ENCODE measurements at regions not wholly inside any gene's neighbourhood (a gene's known extent, or its start where the extent isn't known, plus 50 kb on each side); places are given as distances from the start of the nearest gene placed in this dataset.
"Not testable (repeated sequence)": the region's sequence is repeated elsewhere in the genome, so short reads cannot be mapped to it uniquely, and the experiment has no call there.

DNA sequence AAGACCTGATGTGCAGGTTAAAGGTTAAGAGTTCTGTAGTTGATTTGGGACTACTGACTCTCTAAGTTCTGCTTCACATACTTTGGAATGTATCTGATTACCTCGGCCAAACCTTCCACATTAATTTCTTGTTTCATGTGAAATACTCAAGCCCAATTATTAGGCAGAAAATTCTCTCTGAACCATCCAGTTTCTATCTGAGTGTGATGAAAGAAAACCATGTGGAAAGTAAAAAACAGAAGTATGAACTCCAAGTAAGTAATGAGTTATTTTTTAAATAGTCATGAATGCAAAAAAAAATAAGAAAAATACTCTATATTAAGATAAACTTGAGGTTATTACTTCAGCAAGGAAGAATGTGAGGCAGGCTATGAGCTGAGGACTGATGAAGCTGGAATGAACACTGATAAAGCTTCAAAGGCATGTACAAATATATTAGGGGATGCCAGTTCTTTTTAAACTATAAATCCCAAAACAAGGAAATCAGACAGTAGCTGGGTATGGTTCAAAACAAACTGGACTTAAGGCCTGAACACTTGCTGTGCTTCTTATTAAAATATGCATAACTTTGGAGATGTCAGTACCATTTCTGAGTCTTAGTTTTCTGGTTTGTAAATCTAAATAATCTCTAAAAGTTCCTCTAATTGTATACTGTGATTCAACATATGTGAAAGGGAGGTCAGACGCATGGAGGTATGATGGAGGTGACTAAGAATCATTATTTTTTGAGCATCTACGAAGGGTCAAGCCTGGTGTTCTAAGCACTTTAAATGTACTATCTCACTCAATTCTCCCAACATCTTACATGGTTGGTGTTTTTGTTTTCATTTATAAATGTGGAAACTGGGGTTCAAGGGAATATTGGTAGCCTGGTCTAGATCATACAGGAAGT is 59.6 kb downstream of the COL6A6 start:
- H3K36me3 Mint-ChIP-seq (ENCODE audit: low read depth, unreplicated experiment), result no peaks in the 10 kb centered on the region
- peaks cover 16% of the 10 kb centered on the region for H3K4me1 Mint-ChIP-seq (ENCODE audit: low read depth, unreplicated experiment)
- peaks cover 8% of the 10 kb centered on the region for H3K27me3 Mint-ChIP-seq (ENCODE audit: low read depth, unreplicated experiment)
- FAIRE-seq (no peak), DNase-seq (ENCODE audit: low read depth) (peak; percentile 90)
- H3K9ac ChIP-seq (ENCODE audit: low read length), result peak overlapping the region; percentile 10
- H3K36me3 ChIP-seq (ENCODE audit: insufficient read depth, low read length), result no peaks in the 10 kb centered on the region
- H2AFZ ChIP-seq (ENCODE audit: low read depth, low read length), result no peak overlapping the region
- no peaks in the 10 kb centered on the region for H3K27me3 ChIP-seq (ENCODE audit: insufficient read depth, low read length)
- no peak overlapping the region for H3K4me3 ChIP-seq (ENCODE audit: insufficient read depth, low read depth, low read length)
- H3K9me3 Mint-ChIP-seq (ENCODE audit: unreplicated experiment), result no peaks in the 10 kb centered on the region
- TF ChIP-seq, protein P1, sequence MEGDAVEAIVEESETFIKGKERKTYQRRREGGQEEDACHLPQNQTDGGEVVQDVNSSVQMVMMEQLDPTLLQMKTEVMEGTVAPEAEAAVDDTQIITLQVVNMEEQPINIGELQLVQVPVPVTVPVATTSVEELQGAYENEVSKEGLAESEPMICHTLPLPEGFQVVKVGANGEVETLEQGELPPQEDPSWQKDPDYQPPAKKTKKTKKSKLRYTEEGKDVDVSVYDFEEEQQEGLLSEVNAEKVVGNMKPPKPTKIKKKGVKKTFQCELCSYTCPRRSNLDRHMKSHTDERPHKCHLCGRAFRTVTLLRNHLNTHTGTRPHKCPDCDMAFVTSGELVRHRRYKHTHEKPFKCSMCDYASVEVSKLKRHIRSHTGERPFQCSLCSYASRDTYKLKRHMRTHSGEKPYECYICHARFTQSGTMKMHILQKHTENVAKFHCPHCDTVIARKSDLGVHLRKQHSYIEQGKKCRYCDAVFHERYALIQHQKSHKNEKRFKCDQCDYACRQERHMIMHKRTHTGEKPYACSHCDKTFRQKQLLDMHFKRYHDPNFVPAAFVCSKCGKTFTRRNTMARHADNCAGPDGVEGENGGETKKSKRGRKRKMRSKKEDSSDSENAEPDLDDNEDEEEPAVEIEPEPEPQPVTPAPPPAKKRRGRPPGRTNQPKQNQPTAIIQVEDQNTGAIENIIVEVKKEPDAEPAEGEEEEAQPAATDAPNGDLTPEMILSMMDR (IDR thresholded peaks at IDR 0.05; ENCODE audit: insufficient read depth, low read depth, low read length), result no peak
- no peak for TF ChIP-seq EZH2 (IDR thresholded peaks at IDR 0.05; ENCODE audit: insufficient read depth, low read length)
- peak overlapping the region; percentile 40 for H3K4me2 ChIP-seq (ENCODE audit: low read length)
- H3K79me2 ChIP-seq (ENCODE audit: insufficient read depth, low read length), result no peaks in the 10 kb centered on the region
- peaks cover 14% of the 10 kb centered on the region for H3K4me1 ChIP-seq (ENCODE audit: insufficient read depth, low read length)
- no peak overlapping the region for H3K4me3 Mint-ChIP-seq (ENCODE audit: unreplicated experiment)
- peak overlapping the region; percentile 77 for H3K27ac Mint-ChIP-seq (ENCODE audit: unreplicated experiment)
- H3K27ac ChIP-seq (ENCODE audit: low read depth, low read length), result peak overlapping the region; percentile 52
- H4K20me1 ChIP-seq (ENCODE audit: insufficient read depth, low read length), result no peaks in the 10 kb centered on the region
- H3K9me3 ChIP-seq (ENCODE audit: insufficient read depth, low read depth, low read length), result peaks cover 5% of the 10 kb centered on the region

- no peak overlapping the region for H2AFZ ChIP-seq (ENCODE audit: low read depth, low read length)
- peaks cover 2% of the 10 kb centered on the region for H3K4me1 Mint-ChIP-seq (ENCODE audit: low read depth, unreplicated experiment)
- no peaks in the 10 kb centered on the region for H3K79me2 ChIP-seq (ENCODE audit: insufficient read depth, low read length)
- H3K9me3 Mint-ChIP-seq (ENCODE audit: unreplicated experiment), result no peaks in the 10 kb centered on the region
- no peaks in the 10 kb centered on the region for H4K20me1 ChIP-seq (ENCODE audit: insufficient read depth, low read length)
- no peak for FAIRE-seq
- no peaks in the 10 kb centered on the region for H3K36me3 Mint-ChIP-seq (ENCODE audit: low read depth, unreplicated experiment)
- no peak overlapping the region for H3K4me2 ChIP-seq (ENCODE audit: low read length)
- no peaks in the 10 kb centered on the region for H3K36me3 ChIP-seq (ENCODE audit: insufficient read depth, low read length)
- no peak overlapping the region for H3K4me3 ChIP-seq (ENCODE audit: insufficient read depth, low read depth, low read length)
- H3K4me3 Mint-ChIP-seq (ENCODE audit: unreplicated experiment), result no peak overlapping the region
- H3K4me1 ChIP-seq (ENCODE audit: insufficient read depth, low read length), result no peaks in the 10 kb centered on the region
- no peaks in the 10 kb centered on the region for H3K27me3 ChIP-seq (ENCODE audit: insufficient read depth, low read length)
- peaks cover 6% of the 10 kb centered on the region for H3K27me3 Mint-ChIP-seq (ENCODE audit: low read depth, unreplicated experiment)
- H3K9ac ChIP-seq (ENCODE audit: low read length), result no peak overlapping the region
- no peak for DNase-seq (ENCODE audit: low read depth)
- no peak overlapping the region for H3K27ac Mint-ChIP-seq (ENCODE audit: unreplicated experiment)
- TF ChIP-seq, protein P1 (IDR thresholded peaks at IDR 0.05; ENCODE audit: insufficient read depth, low read depth, low read length), result no peak
- TF ChIP-seq EZH2 (IDR thresholded peaks at IDR 0.05; ENCODE audit: insufficient read depth, low read length), result no peak
- H3K27ac ChIP-seq (ENCODE audit: low read depth, low read length), result no peak overlapping the region
- no peaks in the 10 kb centered on the region for H3K9me3 ChIP-seq (ENCODE audit: insufficient read depth, low read depth, low read length)
Measured at GRCh38 chr3:130582457-130583153, 65.6 kb downstream of the COL6A6 start.

GRCh38 chr3:130594749-130595148 is 77.8 kb downstream of the COL6A6 start:
- not testable (repeated sequence) for H3K9me3 ChIP-seq (ENCODE audit: insufficient read depth, low read depth, low read length); H3K27me3 ChIP-seq (ENCODE audit: insufficient read depth, low read length); H3K27ac Mint-ChIP-seq (ENCODE audit: unreplicated experiment); H3K4me3 Mint-ChIP-seq (ENCODE audit: unreplicated experiment); FAIRE-seq; H3K9ac ChIP-seq (ENCODE audit: low read length); H3K36me3 ChIP-seq (ENCODE audit: insufficient read depth, low read length); H3K27me3 Mint-ChIP-seq (ENCODE audit: low read depth, unreplicated experiment); H4K20me1 ChIP-seq (ENCODE audit: insufficient read depth, low read length); H3K4me2 ChIP-seq (ENCODE audit: low read length); H3K79me2 ChIP-seq (ENCODE audit: insufficient read depth, low read length); H3K4me1 ChIP-seq (ENCODE audit: insufficient read depth, low read length); H3K9me3 Mint-ChIP-seq (ENCODE audit: unreplicated experiment); H2AFZ ChIP-seq (ENCODE audit: low read depth, low read length); H3K36me3 Mint-ChIP-seq (ENCODE audit: low read depth, unreplicated experiment); H3K4me3 ChIP-seq (ENCODE audit: insufficient read depth, low read depth, low read length); H3K4me1 Mint-ChIP-seq (ENCODE audit: low read depth, unreplicated experiment)
- peak overlapping the region; percentile 63 for H3K27ac ChIP-seq (ENCODE audit: low read depth, low read length)
- DNase-seq (ENCODE audit: low read depth), result peak; percentile 93

All from astrocyte (in vitro differentiated cells and primary cell).